ENCODE measurements at regions not wholly inside any gene's neighbourhood (a gene's known extent, or its start where the extent isn't known, plus 50 kb on each side); places are given as distances from the start of the nearest gene placed in this dataset.

DNA sequence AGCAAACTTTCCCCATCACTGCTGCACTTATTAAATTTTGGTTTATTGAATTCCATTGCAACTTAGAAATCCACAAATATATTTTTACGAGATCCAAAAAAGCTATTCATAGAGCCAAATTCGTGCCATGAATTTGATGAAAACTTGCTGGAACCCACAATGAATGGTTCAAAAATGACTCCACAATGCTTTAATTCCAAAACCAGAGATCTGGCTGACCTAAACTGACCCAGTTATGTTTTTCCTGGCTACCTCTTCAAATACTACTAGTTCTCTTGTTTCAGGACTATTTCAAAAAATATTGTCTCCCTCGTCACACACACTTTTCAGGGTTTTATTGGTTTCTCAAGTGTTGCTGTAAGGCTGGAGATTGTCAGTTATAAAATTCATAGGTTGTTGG is 474.8 kb downstream of the PDGFC start:
- DNase-seq (ENCODE audit: low spot score), result no peak

GRCh38 chr4:156495836-156496235 is 475.8 kb downstream of the PDGFC start:
- DNase-seq (ENCODE audit: low spot score), result no peak

- DNase-seq (ENCODE audit: low spot score), result no peak
Observed at GRCh38 chr4:156495091-156495490, 476.5 kb downstream of the PDGFC start.

- DNase-seq (ENCODE audit: low spot score), result no peak
Observed at GRCh38 chr4:156493858-156494257, 477.7 kb downstream of the PDGFC start.

- DNase-seq (ENCODE audit: low spot score), result no peak
Observed at GRCh38 chr4:156487107-156487506, 484.5 kb downstream of the PDGFC start.

DNA sequence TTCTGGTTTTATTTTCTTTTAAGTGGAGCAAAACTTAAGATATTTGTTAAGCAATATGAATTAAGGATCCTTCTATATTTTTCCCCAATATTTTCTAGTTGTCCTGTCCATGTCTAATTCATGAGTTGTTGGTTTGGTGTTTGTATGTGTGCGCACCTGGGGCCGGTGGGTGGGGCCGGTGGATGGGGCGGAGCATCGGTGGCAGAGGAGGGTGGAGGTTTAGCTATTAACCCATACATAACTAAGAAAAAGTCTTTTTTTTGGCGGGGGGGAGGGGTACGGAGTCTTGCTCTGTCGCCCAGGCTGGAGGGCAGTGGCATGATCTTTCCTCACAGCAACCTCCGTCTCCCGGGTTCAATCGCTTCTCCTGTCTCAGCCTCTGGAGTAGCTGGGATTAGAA is 489.8 kb downstream of the PDGFC start:
- DNase-seq (ENCODE audit: low spot score), result no peak

GRCh38 chr4:156477636-156478035 is 494.0 kb downstream of the PDGFC start:
- DNase-seq (ENCODE audit: low spot score), result no peak

DNA sequence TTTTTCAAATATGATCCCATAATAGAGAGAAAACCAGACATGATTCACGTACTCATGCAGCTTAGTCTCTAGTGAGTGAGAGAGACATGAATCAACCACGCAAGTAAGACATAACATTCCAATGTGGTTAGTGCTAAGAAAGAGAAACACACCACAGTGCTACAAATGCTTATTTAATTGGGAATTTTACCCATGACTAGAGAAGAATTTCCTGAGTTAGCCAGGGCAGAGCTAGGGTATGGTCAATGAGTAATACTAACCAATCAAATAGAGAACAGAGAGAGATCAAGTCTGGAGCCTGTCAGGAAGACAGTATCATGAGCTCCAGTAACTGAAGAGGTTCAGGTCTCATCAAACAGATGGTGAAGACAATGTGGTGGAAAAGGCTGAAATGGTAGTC is 495.2 kb downstream of the PDGFC start:
- DNase-seq (ENCODE audit: low spot score), result no peak

DNA sequence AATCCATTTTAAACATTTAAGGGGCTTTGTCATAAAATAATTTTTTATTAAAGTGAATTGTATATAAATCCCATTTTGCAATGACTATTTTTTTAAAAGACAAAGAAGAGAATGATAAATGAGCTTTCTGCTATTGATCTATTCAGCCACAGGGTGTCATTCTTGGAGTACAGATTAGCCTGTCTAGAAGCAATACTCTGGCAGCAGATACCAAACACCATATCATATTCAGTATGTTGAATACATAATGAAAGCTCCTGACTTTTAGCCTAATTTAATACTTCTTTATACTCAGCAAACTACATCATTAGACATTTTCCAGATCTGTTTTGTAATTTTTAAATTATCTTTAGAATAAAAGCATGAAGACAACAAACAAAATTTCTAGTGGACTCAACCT is 496.3 kb downstream of the PDGFC start:
- DNase-seq (ENCODE audit: low spot score), result no peak

GRCh38 chr4:156473151-156473550 is 498.4 kb downstream of the PDGFC start:
- DNase-seq (ENCODE audit: low spot score), result no peak

DNA sequence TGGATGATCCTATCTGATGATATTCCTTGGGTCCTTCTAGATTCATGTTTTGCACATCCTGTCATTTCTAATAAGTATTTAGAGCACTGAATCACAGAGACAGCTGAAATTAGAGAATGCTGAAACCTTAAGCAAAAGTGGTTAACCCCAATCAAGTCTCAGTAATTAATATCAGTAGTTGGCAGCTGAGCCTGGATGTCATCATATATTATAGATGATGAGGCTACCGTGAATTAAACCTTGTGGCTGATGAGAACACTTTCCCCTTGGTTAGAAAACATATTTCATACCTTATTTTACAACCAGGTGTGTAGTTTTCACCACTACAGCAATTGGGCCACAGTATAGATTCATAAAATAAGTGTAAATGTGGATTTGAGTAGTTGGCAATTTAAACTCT is 499.0 kb downstream of the PDGFC start:
- no peak for DNase-seq (ENCODE audit: low spot score)

GRCh38 chr4:156459584-156459983 is 505.9 kb upstream of the CTSO start:
- DNase-seq (ENCODE audit: low spot score), result no peak

GRCh38 chr4:156456830-156457229 is 503.2 kb upstream of the CTSO start:
- DNase-seq (ENCODE audit: low spot score), result no peak

DNA sequence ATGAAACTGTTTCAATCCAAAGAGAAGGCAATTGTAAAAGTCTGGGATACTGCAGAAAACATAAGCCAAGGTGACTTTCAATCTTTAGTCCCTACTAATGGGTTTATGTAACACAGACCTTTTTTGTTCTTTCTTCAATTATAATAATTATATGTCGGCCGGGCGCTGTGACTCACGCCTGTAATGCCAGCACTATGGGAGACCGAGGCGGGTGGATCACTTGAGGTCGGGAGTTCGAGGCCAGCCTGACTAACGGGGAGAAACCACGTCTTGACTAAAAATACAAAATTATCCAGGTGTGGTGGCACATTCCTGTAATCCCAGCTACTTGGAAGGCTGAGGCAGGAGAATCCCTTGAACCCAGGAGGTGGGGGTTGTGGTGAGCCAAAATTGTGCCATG is 489.8 kb upstream of the CTSO start:
- no peak for DNase-seq (ENCODE audit: low spot score)

DNA sequence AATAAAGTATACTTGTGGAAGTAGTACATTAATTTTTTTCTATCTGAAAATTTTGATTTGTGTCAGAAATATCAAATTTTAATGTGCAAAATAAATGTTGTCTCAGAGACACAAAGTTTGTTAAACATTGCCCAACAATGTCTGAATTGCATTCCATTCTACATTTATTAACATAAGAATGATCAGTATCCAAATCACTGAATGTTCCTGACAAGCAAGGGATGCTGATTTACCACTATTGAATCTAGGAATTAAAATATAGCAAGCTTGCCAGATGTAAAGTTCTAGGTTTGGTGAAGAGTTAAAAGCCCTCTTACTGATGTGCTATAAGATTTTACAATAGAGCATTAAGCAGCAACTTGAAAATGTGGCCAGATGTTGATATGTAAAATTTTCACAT is 489.2 kb upstream of the CTSO start:
- DNase-seq (ENCODE audit: low spot score), result no peak

DNA sequence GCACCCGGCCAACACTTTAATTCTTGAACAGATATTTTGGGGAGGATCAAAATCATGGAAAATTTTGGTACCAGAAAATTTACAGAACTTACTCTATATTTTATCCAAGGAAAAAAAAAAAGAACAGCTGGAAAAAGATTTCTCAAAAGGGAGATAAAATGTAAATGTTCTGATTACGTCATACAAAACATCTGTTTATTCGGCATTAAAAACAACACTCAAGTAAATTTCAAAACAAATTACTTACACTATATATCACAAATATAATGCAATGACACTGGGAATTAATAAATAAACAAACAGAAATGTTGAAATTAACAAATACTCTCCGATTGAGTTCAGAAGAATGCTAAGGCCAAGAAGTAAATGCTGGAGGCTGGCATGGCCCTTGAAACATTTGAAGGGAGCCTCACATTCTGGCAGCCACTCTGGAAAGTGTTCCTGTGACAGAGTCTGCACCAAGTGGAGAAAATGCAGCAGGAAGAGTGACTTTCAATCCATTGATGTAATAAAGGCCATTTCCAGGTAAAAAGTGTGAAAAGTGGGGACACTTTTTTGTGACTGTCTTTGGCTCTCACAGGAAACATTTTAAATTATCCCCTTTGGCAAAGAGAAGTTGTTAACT is 486.0 kb upstream of the CTSO start:
- no peak for DNase-seq (ENCODE audit: low spot score)

DNA sequence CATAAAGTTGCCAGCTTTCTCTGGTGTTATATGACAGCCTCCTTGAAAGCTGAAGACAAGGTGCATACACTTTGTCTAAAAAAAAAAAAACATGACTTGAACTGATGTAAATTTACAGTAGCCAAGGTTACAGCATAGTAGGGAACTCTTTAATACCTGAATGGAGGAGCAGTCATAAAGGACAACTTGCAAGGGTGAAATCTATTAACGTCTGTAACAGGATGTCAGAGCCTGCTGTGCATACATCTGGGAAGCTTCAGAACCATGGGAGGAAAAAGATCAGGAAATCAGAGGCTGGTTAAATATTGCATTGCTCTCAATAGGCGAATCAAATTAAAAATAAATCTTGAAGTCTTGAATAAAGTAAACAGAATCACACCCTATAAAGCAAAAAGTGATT is 484.0 kb upstream of the CTSO start:
- no peak for DNase-seq (ENCODE audit: low spot score)

DNA sequence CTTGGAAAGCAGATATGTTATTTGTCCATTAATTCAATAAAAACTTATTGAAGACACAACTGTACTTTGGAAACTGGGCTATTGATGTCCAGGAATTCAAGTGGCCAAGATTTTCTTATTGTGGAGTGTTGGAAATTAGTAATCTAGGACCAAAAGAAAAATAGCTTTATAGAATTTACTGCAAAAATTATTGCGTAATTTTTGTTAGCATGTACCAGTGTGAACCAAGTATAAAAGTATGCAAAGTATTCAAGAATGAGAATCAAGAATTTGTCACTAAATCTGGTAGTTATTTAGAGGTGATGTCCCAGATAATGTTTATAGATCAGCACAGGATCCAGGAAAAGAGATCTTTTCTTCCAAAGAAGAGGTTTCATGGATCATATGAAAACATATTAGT is 468.9 kb upstream of the CTSO start:
- no peak for DNase-seq (ENCODE audit: low spot score)

GRCh38 chr4:156420623-156421022 is 467.0 kb upstream of the CTSO start:
- DNase-seq (ENCODE audit: low spot score), result no peak

GRCh38 chr4:156419080-156419685 is 465.5 kb upstream of the CTSO start:
- no peak for DNase-seq (ENCODE audit: low spot score)

DNA sequence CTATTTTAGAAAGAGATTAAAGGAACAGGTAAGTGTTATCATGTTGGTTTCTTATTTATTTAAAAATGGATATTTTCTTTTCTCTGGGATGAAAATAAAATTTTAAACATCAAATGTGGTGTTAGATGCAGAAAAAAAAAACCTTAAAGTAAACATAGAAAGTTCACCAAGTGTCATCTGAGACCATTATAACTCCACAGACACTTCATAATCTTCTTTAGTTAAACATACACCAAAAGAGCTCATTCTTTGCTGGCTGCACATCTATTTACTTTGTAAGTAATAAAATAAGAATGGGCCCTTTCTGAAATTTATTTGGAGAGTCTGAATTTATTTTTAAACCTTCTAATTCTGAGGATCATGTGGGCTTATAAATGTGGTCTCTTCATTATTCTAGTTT is 460.7 kb upstream of the CTSO start:
- no peak for DNase-seq (ENCODE audit: low spot score)

GRCh38 chr4:156413239-156414135 is 459.8 kb upstream of the CTSO start:
- DNase-seq (ENCODE audit: low spot score), result no peak

DNA sequence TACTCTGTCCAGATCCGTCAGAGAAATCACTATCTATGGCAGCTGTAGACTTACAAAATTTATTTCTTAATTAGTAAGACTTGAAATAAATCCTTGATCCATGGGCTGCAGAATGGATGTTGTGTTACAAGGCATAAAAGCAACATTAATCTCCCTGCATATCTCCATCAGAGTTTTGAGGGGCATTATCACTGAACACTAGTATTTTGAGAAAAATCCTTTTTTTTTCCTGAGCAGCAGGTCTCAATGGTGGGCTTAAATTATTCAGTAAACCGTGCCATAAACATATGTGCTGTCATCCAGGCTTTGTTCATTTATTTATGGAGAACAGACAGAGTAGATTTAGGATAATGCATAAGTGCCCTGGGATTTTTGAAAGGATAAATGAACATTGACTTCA is 457.9 kb upstream of the CTSO start:
- DNase-seq (ENCODE audit: low spot score), result no peak
